Activated CD8-positive, alpha-beta T cell treated with anti-CD3 and anti-CD28 coated beads for 36 hours (primary cell): ENCODE measurements at regions not wholly inside any gene's neighbourhood (a gene's known extent, or its start where the extent isn't known, plus 50 kb on each side); places are given as distances from the start of the nearest gene placed in this dataset.

Experiments used
- ATAC-seq: fragments of 200-7000 bp; cut with Tn5 transposase; one replicate; pipeline ENCODE4 v1.10.0; 2021; ENCODE audit warnings: mild to moderate bottlenecking, moderate library complexity
- CTCF ChIA-PET: fragments of 350-600 bp; sonication (Branson Sonifier 250); formaldehyde crosslinking; loops from one replicate; lab custom pipeline; 2021; ENCODE audit warnings: antibody characterized with exemption; lab: Charles Lee
- POLR2A ChIA-PET: fragments of 350-600 bp; sonication (Branson Sonifier 250); formaldehyde crosslinking; loops from one replicate; lab custom pipeline; 2021; ENCODE audit warnings: antibody characterized with exemption; lab: Charles Lee
- DNase-seq: peaks from one replicate; pipeline ENCODE4 v3.0.0-alpha.2; 2020
- H3K27ac Mint-ChIP-seq: one replicate; pipeline ENCODE4 v1.8.0; 2021; ENCODE audit warnings: mild to moderate bottlenecking, mixed read lengths
- H3K27me3 Mint-ChIP-seq: one replicate; pipeline ENCODE4 v1.8.0; 2021; ENCODE audit warnings: mixed read lengths
- H3K36me3 Mint-ChIP-seq: one replicate; pipeline ENCODE4 v1.8.0; 2021; ENCODE audit warnings: low read depth, mixed read lengths
- H3K4me1 Mint-ChIP-seq: one replicate; pipeline ENCODE4 v1.8.0; 2021; ENCODE audit warnings: low read depth, mixed read lengths
- H3K4me3 Mint-ChIP-seq: one replicate; pipeline ENCODE4 v1.8.0; 2021; ENCODE audit warnings: mild to moderate bottlenecking, moderate library complexity, mixed read lengths
- H3K9me3 Mint-ChIP-seq: one replicate; pipeline ENCODE4 v1.8.0; 2021; ENCODE audit warnings: mixed read lengths
- CTCF ChIP-seq: fragments of 200-600 bp; IDR thresholded peaks from one replicate; pipeline ENCODE4 v1.8.0; 2022; ENCODE audit warnings: antibody characterized with exemption, mild to moderate bottlenecking
- intact Hi-C: fragments of 100-400 bp; cut with micrococcal nuclease; formaldehyde crosslinking; loops from one replicate; pipeline ENCODE4 v1.10.0; 2022

GRCh38 chr2:162963156-162963555, 124.6 kb upstream of the KCNH7 start:
- no peaks in the 10 kb centered on the region for H3K4me1 Mint-ChIP-seq
- H3K36me3 Mint-ChIP-seq: no peaks in the 10 kb centered on the region
- intact Hi-C loops: no loop called here
- TF ChIP-seq CTCF: no peak
- no peaks in the 10 kb centered on the region for H3K27me3 Mint-ChIP-seq
- no peak for ATAC-seq
- POLR2A ChIA-PET: no interaction called here
- DNase-seq: no peak
- peaks cover 8% of the 10 kb centered on the region for H3K9me3 Mint-ChIP-seq
- CTCF ChIA-PET: no interaction called here
- H3K27ac Mint-ChIP-seq: no peak overlapping the region
- no peak overlapping the region for H3K4me3 Mint-ChIP-seq

GRCh38 chr2:162945785-162946184, 107.2 kb upstream of the KCNH7 start:
- Mint-ChIP-seq H3K9me3 (peaks cover 12% of the 10 kb centered on the region), H3K36me3 (no peaks in the 10 kb centered on the region), H3K4me1 (no peaks in the 10 kb centered on the region), H3K27ac (no peak overlapping the region), H3K27me3 (no peaks in the 10 kb centered on the region), H3K4me3 (no peak overlapping the region)
- intact Hi-C loops: no loop called here
- TF ChIP-seq CTCF: no peak
- DNase-seq: no peak
- ATAC-seq: no peak
- POLR2A ChIA-PET: no interaction called here
- CTCF ChIA-PET: no interaction called here

- ATAC-seq: no peak
- ChIA-PET CTCF (no interaction called here), POLR2A (no interaction called here)
- DNase-seq: no peak
- H3K9me3 Mint-ChIP-seq: peaks cover 6% of the 10 kb centered on the region
- H3K36me3 Mint-ChIP-seq: no peaks in the 10 kb centered on the region
- H3K27ac Mint-ChIP-seq: no peak overlapping the region
- no peaks in the 10 kb centered on the region for H3K27me3 Mint-ChIP-seq
- no peak overlapping the region for H3K4me3 Mint-ChIP-seq
- TF ChIP-seq CTCF: no peak
- intact Hi-C loops: no loop called here
- H3K4me1 Mint-ChIP-seq: no peaks in the 10 kb centered on the region
Observed at GRCh38 chr2:162938387-162938786, 99.8 kb upstream of the KCNH7 start.

GRCh38 chr2:162934191-162934590, 95.6 kb upstream of the KCNH7 start:
- POLR2A ChIA-PET: no interaction called here
- Mint-ChIP-seq H3K4me1 (no peaks in the 10 kb centered on the region), H3K27ac (no peak overlapping the region), H3K36me3 (no peaks in the 10 kb centered on the region), H3K4me3 (no peak overlapping the region), H3K9me3 (peaks cover 5% of the 10 kb centered on the region), H3K27me3 (no peaks in the 10 kb centered on the region)
- no peak for TF ChIP-seq CTCF
- intact Hi-C loops: no loop called here
- CTCF ChIA-PET: no interaction called here
- DNase-seq: no peak
- ATAC-seq: no peak

- ChIA-PET CTCF (interaction anchor here (0.9 kb wide), 1 partner anchor 18 kb away, joined by 3 read pairs; no protein-coding TSS in a partner anchor), POLR2A (no interaction called here)
- Mint-ChIP-seq H3K4me3 (no peak overlapping the region), H3K4me1 (no peaks in the 10 kb centered on the region), H3K9me3 (peaks cover 5% of the 10 kb centered on the region), H3K36me3 (no peaks in the 10 kb centered on the region), H3K27ac (no peak overlapping the region), H3K27me3 (no peaks in the 10 kb centered on the region)
- intact Hi-C loops: no loop called here
- TF ChIP-seq CTCF: no peak
- ATAC-seq (no peak), DNase-seq (no peak)
Observed at GRCh38 chr2:162932416-162932815, 93.8 kb upstream of the KCNH7 start.
